A673 (cell line): ENCODE measurements at regions not wholly inside any gene's neighbourhood (a gene's known extent, or its start where the extent isn't known, plus 50 kb on each side); places are given as distances from the start of the nearest gene placed in this dataset.

Experiments
- CTCF ChIP-seq: fragments of 300-800, 200-600 bp; sonication (generic); conservative IDR thresholded peaks from 2 replicates; pipeline ENCODE4 v1.5.1; 2017; ENCODE audit warnings: low read depth, mild to moderate bottlenecking, antibody characterized with exemption, low read length, moderate library complexity, mixed read lengths
- EZH2 ChIP-seq: fragments of 200-600 bp; sonication (generic); IDR thresholded peaks from 2 replicates; pipeline ENCODE4 v1.6.1; 2017; ENCODE audit warnings: borderline replicate concordance, low read depth, mild to moderate bottlenecking, mixed read lengths, antibody characterized with exemption, low read length; ENCODE audit not compliant: poor library complexity, severe bottlenecking

GRCh38 chr20:46789339-46790028 lies 80.0 kb downstream of the SLC2A10 start:
- TF ChIP-seq CTCF (no peak), EZH2 (no peak)
